Esophagus squamous epithelium (tissue), 5 donors: ENCODE measurements at regions not wholly inside any gene's neighbourhood (a gene's known extent, or its start where the extent isn't known, plus 50 kb on each side); places are given as distances from the start of the nearest gene placed in this dataset.

Experiments used
- DNase-seq: peaks from one replicate; lab custom pipeline; 2025; lab: John Stamatoyannopoulos, UW
- H3K27ac ChIP-seq, 4 donors: fragments of 200-600 bp; sonication (generic); one replicate each; pipeline ENCODE4 v1.5.1; 2016 to 2019; ENCODE audit warnings: mild to moderate bottlenecking in 1 of 4
- H3K27me3 ChIP-seq, 4 donors: fragments of 200-600 bp; sonication (generic); 1 replicate in 3 of 4; 2 replicates in 1 of 4; pipeline versions ENCODE4 v1.5.1 to v1.6.0; 2017 to 2021; ENCODE audit warnings: antibody characterized with exemption in 1 of 4
- H3K36me3 ChIP-seq, 3 donors: fragments of 200-600 bp; sonication (generic); one replicate each; pipeline ENCODE4 v1.5.1; 2016 to 2019
- H3K4me1 ChIP-seq, 3 donors: fragments of 200-600 bp; sonication (generic); one replicate each; pipeline ENCODE4 v1.5.1; 2017 to 2019
- H3K4me3 ChIP-seq, 4 donors: fragments of 200-600 bp; sonication (generic); 1 replicate in 3 of 4; 2 replicates in 1 of 4; pipeline ENCODE4 v1.5.1; 2016 to 2019; ENCODE audit warnings: mild to moderate bottlenecking in 2 of 4, moderate library complexity in 1 of 4
- H3K9me3 ChIP-seq, 3 donors: fragments of 200-600 bp; sonication (generic); one replicate each; pipeline ENCODE4 v1.5.1; 2016 to 2019
- POLR2A ChIP-seq, 4 donors: fragments of 450-650 bp; IDR thresholded peaks; one replicate each; pipeline ENCODE4 v1.6.1; 2017; ENCODE audit warnings: antibody characterized with exemption in 4 of 4, mild to moderate bottlenecking in 4 of 4, moderate library complexity in 3 of 4
- WGBS, 2 donors: methylation state at CpG; one replicate each; pipeline ENCODE4 v1.1.5; 2018; 5-methylcytosine and 5-hydroxymethylcytosine counted together
- intact Hi-C: fragments of 100-400 bp; cut with DNase I; formaldehyde crosslinking; loops from one replicate; pipeline ENCODE4 v1.15.0; 2022
- TF ChIP-seq, protein P1 (sequence below), 6 experiments: fragments of 450-650 bp in 4 of 6; fragments of 200-600 bp in 2 of 6; sonication (generic) in 2 of 6; IDR thresholded peaks; one replicate each; pipeline ENCODE4 v1.5.1; 2016 to 2019; ENCODE audit warnings: antibody characterized with exemption in 6 of 6, mild to moderate bottlenecking in 4 of 6, moderate library complexity in 4 of 6
- donor health status: DM: yes; HTN: yes; CAD: no.

DNA sequence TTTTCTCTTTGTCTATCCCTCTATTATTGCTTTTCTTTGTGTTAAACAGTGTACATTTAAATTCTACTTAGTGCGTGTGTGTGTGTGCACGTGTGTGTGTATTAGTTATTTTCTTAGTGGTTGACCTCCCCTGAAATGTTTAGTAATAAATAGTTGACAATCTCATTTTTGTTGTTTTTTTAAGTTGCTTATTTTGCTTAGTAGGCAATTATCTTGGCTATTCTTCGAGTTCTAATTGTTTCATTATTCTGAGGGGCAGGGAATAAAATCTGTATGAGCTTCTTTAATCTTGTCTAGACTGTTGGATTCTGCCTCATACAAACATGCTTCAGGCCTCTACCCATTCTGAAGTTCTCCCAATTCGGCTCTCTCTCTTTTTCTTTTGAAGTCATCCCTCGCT, 1169.0 kb upstream of the ATXN8OS start:
- intact Hi-C loops, result no loop called here
- Histone ChIP-seq H3K27me3 (no peaks in the 10 kb centered on the region), H3K4me1 (no peaks in the 10 kb centered on the region), H3K27ac (no peak overlapping the region), H3K9me3 (peaks cover 0 to 3% (median 0%) of the 10 kb centered on the region in 3 donors), H3K4me3 (no peak overlapping the region), H3K36me3 (no peaks in the 10 kb centered on the region)
- WGBS, 2 donors, result 63 to 73% methylated on average over 5 of the region's 5 CpGs
- TF ChIP-seq POLR2A (IDR thresholded peaks at IDR 0.05), result no peak
- TF ChIP-seq, protein P1, sequence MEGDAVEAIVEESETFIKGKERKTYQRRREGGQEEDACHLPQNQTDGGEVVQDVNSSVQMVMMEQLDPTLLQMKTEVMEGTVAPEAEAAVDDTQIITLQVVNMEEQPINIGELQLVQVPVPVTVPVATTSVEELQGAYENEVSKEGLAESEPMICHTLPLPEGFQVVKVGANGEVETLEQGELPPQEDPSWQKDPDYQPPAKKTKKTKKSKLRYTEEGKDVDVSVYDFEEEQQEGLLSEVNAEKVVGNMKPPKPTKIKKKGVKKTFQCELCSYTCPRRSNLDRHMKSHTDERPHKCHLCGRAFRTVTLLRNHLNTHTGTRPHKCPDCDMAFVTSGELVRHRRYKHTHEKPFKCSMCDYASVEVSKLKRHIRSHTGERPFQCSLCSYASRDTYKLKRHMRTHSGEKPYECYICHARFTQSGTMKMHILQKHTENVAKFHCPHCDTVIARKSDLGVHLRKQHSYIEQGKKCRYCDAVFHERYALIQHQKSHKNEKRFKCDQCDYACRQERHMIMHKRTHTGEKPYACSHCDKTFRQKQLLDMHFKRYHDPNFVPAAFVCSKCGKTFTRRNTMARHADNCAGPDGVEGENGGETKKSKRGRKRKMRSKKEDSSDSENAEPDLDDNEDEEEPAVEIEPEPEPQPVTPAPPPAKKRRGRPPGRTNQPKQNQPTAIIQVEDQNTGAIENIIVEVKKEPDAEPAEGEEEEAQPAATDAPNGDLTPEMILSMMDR (IDR thresholded peaks at IDR 0.05), result no peak
- no peak for DNase-seq

DNA sequence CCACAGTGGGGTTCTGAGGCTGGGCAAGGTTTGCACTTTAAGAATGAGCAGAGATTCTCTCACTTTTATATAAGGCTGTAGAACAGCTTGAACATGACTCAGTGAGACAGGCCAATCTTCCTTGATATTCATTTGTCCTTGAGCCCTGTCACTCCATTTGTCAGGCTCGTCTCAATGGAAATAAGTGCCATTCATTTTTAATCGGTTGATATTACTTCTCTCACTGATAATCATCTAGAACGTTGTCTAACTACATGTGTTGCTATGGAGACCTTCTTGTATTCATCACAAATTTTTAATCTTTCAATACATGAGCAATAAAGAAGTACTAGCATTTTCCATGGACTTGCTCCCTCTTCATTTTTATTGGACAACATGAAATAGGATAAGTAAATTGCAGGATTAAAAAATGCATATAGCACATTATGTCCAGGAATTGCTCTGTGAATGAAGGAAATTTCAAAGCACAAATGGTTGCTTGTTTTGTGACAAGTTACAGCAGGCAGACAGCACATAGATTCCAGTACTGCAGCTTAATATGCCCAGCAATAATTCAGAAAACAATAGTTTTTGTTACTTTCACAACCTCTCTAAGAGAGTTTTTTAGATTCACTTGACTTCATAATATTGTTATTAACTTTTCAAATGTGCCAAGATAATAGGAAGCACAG, 1178.4 kb upstream of the ATXN8OS start:
- no peaks in the 10 kb centered on the region for H3K36me3 ChIP-seq
- no peaks in the 10 kb centered on the region for H3K27me3 ChIP-seq
- no peaks in the 10 kb centered on the region for H3K4me1 ChIP-seq
- 32 to 59% methylated on average over 3 of the region's 3 CpGs for whole genome bisulfite sequencing, 2 donors
- TF ChIP-seq POLR2A (IDR thresholded peaks at IDR 0.05), result no peak
- no peak overlapping the region for H3K27ac ChIP-seq
- no peak overlapping the region for H3K4me3 ChIP-seq
- intact Hi-C loops, result no loop called here
- H3K9me3 ChIP-seq, result peaks cover 0 to 3% (median 0%) of the 10 kb centered on the region in 3 donors
- DNase-seq, result no peak

DNA sequence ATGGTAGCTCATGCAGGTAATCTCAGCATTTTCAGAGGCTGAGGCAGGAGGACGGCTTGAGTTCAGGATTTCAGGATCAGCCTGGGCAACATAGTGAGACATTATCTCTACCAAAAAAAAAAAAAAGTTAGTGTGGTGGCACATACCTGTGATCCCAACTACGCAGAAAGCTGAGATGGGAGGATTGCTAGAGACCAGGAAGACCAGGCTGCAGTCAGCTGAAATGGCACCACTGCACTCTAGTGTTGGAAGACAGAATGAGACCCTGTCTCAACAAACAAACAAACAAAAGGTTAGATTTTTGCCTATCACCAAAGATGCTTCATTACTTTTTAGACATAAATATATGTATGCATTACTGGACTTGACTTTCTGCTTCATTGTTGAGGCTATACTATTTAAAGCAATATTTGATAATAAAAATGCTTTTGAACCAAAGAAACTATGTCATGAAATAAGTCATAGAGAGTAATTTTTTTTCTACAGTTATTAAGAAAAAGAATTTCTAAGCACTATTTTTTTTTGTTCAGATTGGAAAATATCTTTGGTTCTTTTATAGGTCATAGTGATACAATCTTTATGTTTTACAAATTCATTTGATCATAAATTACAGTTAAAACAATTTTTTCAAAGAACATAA, 1180.1 kb upstream of the ATXN8OS start:
- Histone ChIP-seq H3K4me1 (no peaks in the 10 kb centered on the region), H3K4me3 (no peak overlapping the region), H3K36me3 (no peaks in the 10 kb centered on the region), H3K27ac (no peak overlapping the region), H3K27me3 (no peaks in the 10 kb centered on the region), H3K9me3 (peaks cover 0 to 12% (median 0%) of the 10 kb centered on the region in 3 donors)
- intact Hi-C loops, result no loop called here
- 57% methylated on average over 2 of the region's 2 CpGs for WGBS, 2 donors
- TF ChIP-seq, protein P1 (IDR thresholded peaks at IDR 0.05), result no peak
- no peak for TF ChIP-seq POLR2A (IDR thresholded peaks at IDR 0.05)
- DNase-seq, result no peak

DNA sequence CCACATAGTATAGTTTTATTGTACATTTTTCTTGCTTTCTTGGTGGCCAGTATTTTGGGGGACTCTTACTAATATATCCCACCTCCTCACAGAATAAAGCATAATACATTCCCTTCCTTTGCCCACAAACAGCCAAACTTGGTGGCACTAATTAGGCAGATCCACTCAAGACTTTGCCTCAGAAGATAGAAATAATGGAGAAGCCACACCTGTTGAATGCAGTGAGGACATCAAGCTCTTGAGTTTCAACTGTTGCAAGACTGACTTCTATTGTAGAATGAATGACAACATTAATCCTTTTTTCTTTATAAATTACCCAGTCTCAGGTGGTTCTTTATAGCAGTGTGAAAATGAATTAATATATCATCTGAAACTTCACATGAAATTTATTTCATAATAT, 1183.6 kb upstream of the ATXN8OS start:
- DNase-seq, result no peak
- Histone ChIP-seq H3K36me3 (no peaks in the 10 kb centered on the region), H3K9me3 (peaks cover 0 to 10% (median 0%) of the 10 kb centered on the region in 3 donors), H3K27ac (no peak overlapping the region), H3K27me3 (no peaks in the 10 kb centered on the region), H3K4me3 (no peak overlapping the region), H3K4me1 (no peaks in the 10 kb centered on the region)
- TF ChIP-seq, protein P1 (IDR thresholded peaks at IDR 0.05), result no peak
- TF ChIP-seq POLR2A (IDR thresholded peaks at IDR 0.05), result no peak
- intact Hi-C loops, result no loop called here

DNA sequence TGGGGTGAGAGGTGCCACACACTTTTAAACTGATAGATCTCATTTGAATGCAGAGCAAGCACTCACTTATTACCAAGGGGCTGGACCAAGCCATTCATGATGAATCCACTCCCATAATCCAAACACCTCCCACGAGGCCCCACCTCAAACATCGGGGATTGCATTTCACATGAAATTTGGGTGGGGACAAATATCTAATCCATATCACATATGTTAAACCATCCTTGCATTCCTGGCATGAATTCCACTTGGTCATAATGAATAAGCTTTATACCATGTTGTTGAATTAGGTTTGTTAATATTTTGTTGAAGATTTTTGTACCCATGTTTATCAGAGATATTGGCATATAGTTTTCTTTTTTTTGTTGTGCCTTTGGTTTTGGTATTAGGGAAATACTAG, 1198.7 kb upstream of the ATXN8OS start:
- intact Hi-C loops, result no loop called here
- H3K36me3 ChIP-seq, result no peaks in the 10 kb centered on the region
- no peak for DNase-seq
- H3K27me3 ChIP-seq, result no peaks in the 10 kb centered on the region
- peaks cover 0 to 13% (median 13%) of the 10 kb centered on the region in 3 donors for H3K9me3 ChIP-seq
- H3K27ac ChIP-seq, result no peak overlapping the region
- WGBS, 2 donors, result 72 to 90% methylated on average over 2 of the region's 2 CpGs
- H3K4me1 ChIP-seq, result no peaks in the 10 kb centered on the region
- TF ChIP-seq POLR2A (IDR thresholded peaks at IDR 0.05), result no peak
- TF ChIP-seq, protein P1 (IDR thresholded peaks at IDR 0.05), result no peak
- H3K4me3 ChIP-seq, result no peak overlapping the region
